ENCODE measurements at regions not wholly inside any gene's neighbourhood (a gene's known extent, or its start where the extent isn't known, plus 50 kb on each side); places are given as distances from the start of the nearest gene placed in this dataset.

DNA sequence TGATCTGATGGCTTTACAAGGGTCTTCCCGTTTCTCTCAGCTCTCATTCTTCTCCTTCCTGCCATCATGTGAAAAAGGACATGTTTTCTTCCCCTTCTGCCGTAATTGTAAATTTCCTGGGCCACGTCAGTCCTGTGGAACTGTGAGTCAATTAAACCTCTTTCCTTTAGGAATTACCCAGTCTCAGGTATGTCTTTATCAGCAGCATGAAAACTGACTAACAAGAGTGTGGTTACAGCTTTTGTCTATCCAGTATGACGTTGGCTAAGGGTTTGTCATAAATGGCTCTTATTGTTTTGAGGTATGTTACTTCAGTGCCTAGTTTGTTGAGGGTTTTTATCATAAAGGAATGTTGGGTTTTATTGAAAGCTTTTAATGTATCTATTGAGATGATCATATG is 501.6 kb downstream of the CAAP1 start:
- TF ChIP-seq, protein P1, sequence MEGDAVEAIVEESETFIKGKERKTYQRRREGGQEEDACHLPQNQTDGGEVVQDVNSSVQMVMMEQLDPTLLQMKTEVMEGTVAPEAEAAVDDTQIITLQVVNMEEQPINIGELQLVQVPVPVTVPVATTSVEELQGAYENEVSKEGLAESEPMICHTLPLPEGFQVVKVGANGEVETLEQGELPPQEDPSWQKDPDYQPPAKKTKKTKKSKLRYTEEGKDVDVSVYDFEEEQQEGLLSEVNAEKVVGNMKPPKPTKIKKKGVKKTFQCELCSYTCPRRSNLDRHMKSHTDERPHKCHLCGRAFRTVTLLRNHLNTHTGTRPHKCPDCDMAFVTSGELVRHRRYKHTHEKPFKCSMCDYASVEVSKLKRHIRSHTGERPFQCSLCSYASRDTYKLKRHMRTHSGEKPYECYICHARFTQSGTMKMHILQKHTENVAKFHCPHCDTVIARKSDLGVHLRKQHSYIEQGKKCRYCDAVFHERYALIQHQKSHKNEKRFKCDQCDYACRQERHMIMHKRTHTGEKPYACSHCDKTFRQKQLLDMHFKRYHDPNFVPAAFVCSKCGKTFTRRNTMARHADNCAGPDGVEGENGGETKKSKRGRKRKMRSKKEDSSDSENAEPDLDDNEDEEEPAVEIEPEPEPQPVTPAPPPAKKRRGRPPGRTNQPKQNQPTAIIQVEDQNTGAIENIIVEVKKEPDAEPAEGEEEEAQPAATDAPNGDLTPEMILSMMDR (IDR thresholded peaks at IDR 0.05; ENCODE audit: insufficient read depth, missing control alignments) = no peak
- DNase-seq (ENCODE audit: insufficient read length, low spot score) = no peak

DNA sequence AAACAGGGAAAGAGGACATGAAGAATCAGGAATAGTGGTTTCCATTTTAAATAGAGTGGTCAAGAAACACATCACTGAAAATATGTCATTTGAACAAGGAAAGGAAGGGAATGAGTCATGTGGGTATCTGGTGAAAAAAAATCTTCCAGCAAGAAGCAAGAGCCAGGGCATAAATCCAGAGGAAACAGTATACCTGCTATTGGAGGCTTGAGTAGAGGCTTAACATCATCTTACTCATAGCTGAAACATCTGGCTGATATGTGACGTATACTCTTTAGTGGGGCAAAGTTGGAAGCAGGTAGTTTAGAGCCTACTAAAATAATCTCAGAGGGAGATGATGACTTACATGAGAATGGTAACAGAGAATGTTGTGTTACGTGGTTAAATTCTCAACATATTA is 517.2 kb downstream of the CAAP1 start:
- no peak for FAIRE-seq

More for the DNA sequence above, 501.6 kb downstream of the CAAP1 start:
- no peak for FAIRE-seq

DNA sequence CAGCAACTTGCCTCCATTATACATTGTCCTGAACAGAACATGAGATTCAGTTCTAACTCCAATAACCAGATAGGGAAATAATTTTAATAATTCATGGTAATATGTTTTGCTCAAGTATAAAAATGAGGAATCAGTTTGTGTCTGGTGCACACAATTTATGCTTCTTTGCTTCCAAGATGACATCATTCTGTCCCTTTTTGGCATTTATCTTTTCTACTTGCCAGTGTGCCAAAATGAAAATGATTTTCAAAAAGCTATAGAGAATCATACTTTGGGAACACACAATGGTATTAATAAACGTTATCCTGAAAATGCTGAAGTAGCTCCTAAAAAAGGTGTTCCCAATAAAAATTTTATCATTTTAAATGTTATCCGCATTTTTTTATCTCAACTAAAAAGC is 519.0 kb downstream of the CAAP1 start:
- TF ChIP-seq, protein P1 (IDR thresholded peaks at IDR 0.05; ENCODE audit: insufficient read depth, missing control alignments) = no peak

More for the DNA sequence above, 517.2 kb downstream of the CAAP1 start:
- DNase-seq (ENCODE audit: insufficient read length, low spot score) = no peak
- TF ChIP-seq, protein P1 (IDR thresholded peaks at IDR 0.05; ENCODE audit: insufficient read depth, missing control alignments) = no peak

DNA sequence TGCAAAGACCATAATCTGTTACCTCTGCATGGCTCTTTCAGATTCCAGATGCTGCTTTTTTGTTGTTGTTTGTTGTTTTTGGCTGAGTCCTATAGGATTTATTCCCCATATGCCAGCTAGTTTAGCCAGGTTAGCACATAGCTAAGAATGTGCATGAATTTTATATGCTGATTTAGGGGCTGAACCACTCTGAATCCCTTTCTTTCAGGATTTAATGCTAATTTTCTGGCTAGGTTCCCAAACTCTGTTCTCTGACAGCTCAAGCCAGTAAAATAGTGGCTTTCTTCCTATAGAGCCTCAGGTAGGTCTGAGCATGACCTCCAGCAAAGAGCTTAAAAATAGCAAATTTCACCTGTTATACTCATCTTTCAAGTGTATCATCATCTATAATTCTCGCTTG is 521.4 kb downstream of the CAAP1 start:
- DNase-seq (ENCODE audit: insufficient read length, low spot score) (no peak), FAIRE-seq (no peak)
- TF ChIP-seq, protein P1 (IDR thresholded peaks at IDR 0.05; ENCODE audit: insufficient read depth, missing control alignments) = no peak

More for the DNA sequence above, 519.0 kb downstream of the CAAP1 start:
- FAIRE-seq (no peak), DNase-seq (ENCODE audit: insufficient read length, low spot score) (no peak)

DNA sequence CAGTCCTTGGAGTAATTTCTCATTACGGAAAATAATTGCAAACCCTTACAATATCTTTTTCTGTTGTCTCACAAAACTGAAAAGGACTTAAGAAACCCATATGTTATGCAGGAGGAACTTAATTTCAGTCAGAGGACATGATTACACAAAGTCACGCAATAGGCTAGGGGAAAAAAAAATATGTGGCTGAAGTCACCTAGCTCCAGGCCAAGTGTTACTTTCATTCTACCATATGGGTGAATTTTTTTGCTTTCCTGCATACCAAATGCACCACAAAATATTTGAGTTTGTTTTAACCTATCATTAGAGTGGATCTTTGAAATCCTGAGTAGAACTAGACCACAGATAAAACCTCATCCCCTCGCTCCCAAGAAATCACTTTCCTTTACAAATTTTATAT is 523.5 kb downstream of the CAAP1 start:
- TF ChIP-seq, protein P1 (IDR thresholded peaks at IDR 0.05; ENCODE audit: insufficient read depth, missing control alignments) = no peak
- DNase-seq (ENCODE audit: insufficient read length, low spot score) (no peak), FAIRE-seq (no peak)

DNA sequence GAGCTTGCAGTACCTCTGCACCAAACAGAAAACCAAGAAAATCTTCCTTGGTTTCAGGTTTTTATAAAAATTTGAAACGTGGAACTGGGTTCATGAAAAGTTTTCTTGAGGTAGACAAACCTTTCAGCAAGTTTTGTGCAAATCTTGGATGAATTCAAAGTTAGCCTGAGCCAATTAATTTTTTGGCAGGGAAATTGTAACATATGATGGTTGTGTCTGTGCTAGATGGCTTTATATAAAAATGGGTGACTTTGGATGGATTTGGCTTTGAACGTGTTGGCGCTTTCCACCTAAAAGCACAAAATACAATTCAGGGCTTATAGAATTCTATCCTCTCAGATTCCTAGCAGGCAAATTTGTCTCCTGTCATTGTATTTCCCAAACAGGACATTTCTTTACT is 524.4 kb downstream of the CAAP1 start:
- no peak for FAIRE-seq

DNA sequence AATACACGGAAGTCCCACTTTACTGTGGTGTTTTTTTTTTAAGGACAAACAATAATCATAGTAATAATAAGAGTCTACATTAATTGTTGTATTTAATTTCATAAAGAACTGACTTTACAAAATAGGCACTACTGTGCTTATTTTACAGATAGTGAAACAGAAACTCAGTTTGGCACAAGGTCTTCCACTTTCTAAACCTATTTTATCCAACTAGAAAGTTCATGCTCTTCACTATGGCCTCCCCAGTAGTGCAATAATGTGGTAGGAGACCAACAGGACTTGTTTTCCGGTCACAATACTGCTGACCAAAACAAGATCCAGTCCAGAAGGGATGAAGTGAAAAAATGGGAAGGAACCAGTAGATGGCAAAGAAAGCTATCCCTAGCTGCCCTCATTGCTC is 531.6 kb downstream of the CAAP1 start:
- FAIRE-seq (no peak), DNase-seq (ENCODE audit: insufficient read length, low spot score) (no peak)
- TF ChIP-seq, protein P1 (IDR thresholded peaks at IDR 0.05; ENCODE audit: insufficient read depth, missing control alignments) = no peak

More for the DNA sequence above, 524.4 kb downstream of the CAAP1 start:
- TF ChIP-seq, protein P1 (IDR thresholded peaks at IDR 0.05; ENCODE audit: insufficient read depth, missing control alignments) = no peak
- no peak for DNase-seq (ENCODE audit: insufficient read length, low spot score)

Data from D721Med (cell line).